ELF-1 (cell line): ENCODE measurements at regions not wholly inside any gene's neighbourhood (a gene's known extent, or its start where the extent isn't known, plus 50 kb on each side); places are given as distances from the start of the nearest gene placed in this dataset.

Source experiments
- DNase-seq: peaks from one replicate; pipeline ENCODE4 v3.0.0-alpha.2; 2016; ENCODE audit warnings: low read depth, low spot score

GRCh38 chr7:25804154-25804553, 347.8 kb upstream of the NFE2L3 start:
- no peak for DNase-seq

DNA sequence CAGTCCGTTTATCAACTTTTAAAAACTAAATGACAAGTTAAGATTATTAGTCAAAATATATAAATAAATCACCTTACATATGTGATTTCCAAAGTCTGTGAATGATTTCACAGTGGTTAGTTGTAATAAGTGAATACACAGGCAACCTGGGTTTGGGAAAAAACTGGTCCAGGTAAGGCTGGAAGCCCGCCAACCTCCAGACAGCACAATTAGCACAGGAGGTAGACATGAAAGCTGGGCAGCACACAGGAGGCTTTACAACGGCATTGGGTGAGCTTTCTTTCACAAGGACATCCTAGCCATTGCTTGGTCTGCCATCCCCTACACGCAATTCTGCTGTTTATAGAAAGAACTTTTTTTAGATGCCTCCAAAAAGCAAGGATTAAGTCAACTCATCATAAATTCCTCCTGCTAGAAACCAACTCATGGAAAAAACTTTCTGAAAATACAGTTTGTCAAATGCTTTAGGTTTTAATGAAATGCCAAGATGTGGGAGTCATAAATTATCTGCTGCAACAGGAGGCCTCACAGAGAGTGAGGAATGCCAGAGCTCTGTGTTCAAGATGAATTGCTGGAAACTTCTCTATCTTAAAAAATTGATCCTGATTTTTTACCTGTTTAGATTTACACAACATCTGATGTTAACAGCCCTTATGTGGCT, 346.8 kb upstream of the NFE2L3 start:
- no peak for DNase-seq

GRCh38 chr7:25807086-25807611, 344.8 kb upstream of the NFE2L3 start:
- DNase-seq: no peak

- DNase-seq: no peak
Observed at GRCh38 chr7:25809441-25809840, 342.6 kb upstream of the NFE2L3 start.

GRCh38 chr7:25812086-25812850, 339.7 kb upstream of the NFE2L3 start:
- no peak for DNase-seq

GRCh38 chr7:25813381-25813780, 338.6 kb upstream of the NFE2L3 start:
- DNase-seq: no peak

DNA sequence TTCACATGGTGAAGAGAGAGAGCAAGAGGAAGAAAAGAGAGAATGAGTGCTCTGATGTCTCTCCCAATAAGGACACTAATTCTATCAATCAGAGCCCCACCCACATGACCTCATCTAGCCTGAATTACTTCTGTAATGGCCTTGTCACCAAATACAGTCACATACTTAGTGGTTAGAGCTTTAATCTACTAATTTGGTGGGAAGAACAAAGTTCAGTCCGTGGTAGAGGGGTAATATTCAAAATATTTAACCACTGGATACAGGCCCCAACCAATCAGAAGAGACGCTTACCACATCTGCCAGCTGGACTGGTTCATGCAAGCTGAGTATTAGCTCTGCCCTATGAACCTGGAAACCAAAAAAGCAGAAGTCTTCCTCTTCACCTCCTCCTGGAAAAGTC, 336.3 kb upstream of the NFE2L3 start:
- DNase-seq: no peak

DNA sequence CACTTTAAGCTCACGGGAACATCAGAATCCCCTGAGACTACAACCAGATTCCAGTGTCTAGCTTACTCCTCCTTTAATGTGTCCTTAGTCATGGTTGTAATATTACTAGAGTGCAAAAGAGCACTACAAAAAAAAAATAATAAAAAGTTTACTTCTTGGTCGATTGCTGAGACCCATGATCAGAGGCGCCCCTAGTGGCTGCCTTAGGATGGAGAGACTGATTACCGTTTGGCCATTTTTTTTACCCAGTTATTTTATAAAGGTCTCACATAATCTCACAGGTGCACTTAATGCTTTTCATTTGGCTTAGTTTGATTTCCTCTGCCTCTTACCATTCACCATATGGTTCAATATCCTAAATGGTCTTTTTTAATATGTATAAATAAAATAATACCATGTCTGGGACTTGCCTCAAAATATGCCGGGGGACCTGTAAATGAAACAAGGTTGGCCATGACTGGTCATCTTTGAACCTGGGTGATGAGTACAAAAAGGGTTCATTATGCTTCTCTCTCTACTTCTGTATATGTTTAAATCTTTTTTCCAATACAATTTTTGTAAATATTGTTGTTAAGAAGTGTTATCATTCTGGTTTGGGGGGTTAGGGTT, 331.5 kb upstream of the NFE2L3 start:
- DNase-seq: no peak

GRCh38 chr7:25821225-25821624, 330.8 kb upstream of the NFE2L3 start:
- DNase-seq: no peak

- no peak for DNase-seq
Observed at GRCh38 chr7:25822823-25823222, 329.2 kb upstream of the NFE2L3 start.

- no peak for DNase-seq
Observed at GRCh38 chr7:25823571-25823970, 328.4 kb upstream of the NFE2L3 start.

DNA sequence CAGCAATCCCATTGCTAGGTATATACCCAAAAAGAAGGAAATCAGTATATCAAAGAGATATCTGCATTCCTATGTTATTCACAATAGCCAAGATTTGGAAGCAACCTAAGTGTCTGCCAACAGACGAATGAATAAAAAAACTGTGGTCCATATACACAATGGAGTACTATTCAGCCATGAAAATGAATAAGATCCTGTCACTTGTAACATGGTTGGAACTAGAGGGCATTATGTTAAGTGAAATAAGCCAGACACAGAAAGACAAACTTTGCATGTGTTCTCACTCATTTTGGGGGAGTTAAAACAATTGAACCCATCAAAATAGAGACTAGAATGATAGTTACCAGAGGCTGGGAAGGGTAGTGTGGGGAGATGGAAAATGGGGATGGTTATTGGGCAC, 323.5 kb upstream of the NFE2L3 start:
- DNase-seq: no peak

GRCh38 chr7:25829663-25830062, 322.3 kb upstream of the NFE2L3 start:
- DNase-seq: no peak

DNA sequence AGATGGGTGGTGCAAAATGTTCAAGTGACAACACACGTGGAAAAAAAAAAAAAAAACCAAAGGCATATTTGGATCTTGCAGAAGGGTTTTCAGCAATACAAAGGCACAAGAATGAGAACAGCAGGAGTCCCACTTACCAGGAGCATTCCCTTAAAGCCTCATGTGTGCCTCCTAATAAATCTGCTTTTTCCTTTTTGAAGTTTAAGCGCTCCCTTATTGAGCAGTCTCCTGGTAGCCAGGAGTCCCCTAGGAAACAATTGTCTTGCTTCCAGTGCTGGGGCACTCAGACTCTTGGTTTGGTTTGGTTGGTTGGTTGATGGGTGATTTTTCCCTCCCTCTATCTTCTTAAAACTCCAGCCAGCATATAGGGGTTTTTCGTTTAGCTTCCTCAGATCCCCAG, 321.8 kb upstream of the NFE2L3 start:
- no peak for DNase-seq

GRCh38 chr7:25831062-25831691, 320.8 kb upstream of the NFE2L3 start:
- DNase-seq: no peak

GRCh38 chr7:25831831-25832411, 320.1 kb upstream of the NFE2L3 start:
- DNase-seq: peak; percentile 19

DNA sequence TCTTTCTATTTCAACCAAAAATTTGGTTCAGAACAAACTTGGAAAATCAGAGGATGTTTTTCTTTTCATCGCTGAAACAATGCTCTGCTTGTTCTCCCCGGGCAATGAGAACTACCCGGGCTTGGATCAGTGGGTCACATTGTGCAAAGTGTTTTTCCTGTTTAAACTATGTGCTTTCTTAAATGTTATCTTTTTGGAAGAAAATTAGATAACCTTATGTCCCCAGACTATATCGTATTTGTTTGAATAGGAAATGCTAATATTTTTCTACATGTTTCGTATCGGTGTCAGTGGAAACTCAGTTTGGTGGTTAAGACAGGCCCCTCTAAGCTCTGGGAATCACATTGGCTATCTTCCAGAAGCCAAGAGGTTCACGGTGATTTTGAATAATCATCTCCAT, 319.5 kb upstream of the NFE2L3 start:
- no peak for DNase-seq

- no peak for DNase-seq
Observed at GRCh38 chr7:25832929-25833328, 319.1 kb upstream of the NFE2L3 start.

DNA sequence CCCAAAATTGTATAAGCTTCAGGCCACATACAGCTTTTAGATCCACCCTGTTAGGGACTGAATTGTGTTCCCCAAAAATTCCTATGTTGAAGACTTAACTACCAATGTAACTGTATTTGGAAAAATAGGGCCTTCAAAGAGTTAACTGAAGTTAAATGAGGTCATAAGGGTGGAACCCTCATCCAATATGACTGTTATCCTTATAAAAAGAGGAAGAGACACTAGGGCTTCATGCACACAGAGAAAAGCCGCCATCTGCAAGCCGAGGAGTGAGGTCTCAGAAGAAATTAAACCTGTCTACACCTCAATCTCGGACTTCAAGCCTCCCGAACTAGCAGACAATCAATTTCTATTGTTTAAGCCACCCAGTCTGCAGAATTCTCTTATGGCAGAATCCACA, 317.9 kb upstream of the NFE2L3 start:
- no peak for DNase-seq

DNA sequence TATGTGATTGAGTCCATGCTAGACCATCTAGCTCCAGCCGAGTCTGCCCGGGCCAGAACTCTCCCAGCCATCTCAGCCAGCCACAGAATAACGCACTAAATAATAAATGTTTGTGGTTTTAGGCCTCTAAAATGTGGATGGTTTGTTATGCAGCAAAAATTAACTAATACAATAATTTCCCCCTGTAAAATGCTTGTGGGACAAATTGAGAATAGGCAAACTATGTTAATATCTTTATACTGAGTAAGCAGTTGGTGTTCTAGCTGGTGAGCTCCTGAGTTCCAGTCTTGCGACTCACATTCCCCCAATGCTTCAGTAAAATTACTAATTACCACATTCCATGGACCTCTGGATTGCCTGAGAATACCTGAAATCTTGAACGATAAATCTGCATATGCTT, 316.8 kb upstream of the NFE2L3 start:
- DNase-seq: no peak

- DNase-seq: peak; percentile 14
Observed at GRCh38 chr7:25839084-25839769, 312.8 kb upstream of the NFE2L3 start.
